GM23338 (cell line): ENCODE measurements at regions not wholly inside any gene's neighbourhood (a gene's known extent, or its start where the extent isn't known, plus 50 kb on each side); places are given as distances from the start of the nearest gene placed in this dataset.

Source experiments
- ATAC-seq: fragments of 200-7000 bp; cut with Tn5 transposase; 3 replicates; pipeline ENCODE4 v1.9.1; 2020
- DNase-seq: peaks from one replicate; pipeline ENCODE4 v3.0.0-alpha.2; 2015; ENCODE audit warnings: low spot score
- H2AFZ ChIP-seq: fragments of 200-600 bp; sonication (generic); 2 replicates; pipeline ENCODE4 v1.8.0; 2016; ENCODE audit warnings: antibody characterized with exemption, mild to moderate bottlenecking, moderate library complexity
- H3F3A ChIP-seq: fragments of 200-600 bp; sonication (generic); replicated peaks from 2 replicates; pipeline ENCODE4 v1.8.0; 2017; ENCODE audit warnings: antibody characterized with exemption, mixed run types, low read depth
- H3K27ac ChIP-seq: fragments of 200-600 bp; sonication (generic); 2 replicates; pipeline ENCODE4 v1.6.1; 2016; ENCODE audit warnings: low read depth
- H3K27me3 ChIP-seq: fragments of 200-600 bp; sonication (generic); 2 replicates; pipeline ENCODE4 v1.8.0; 2016; ENCODE audit warnings: mild to moderate bottlenecking, mixed run types, moderate library complexity; ENCODE audit not compliant: insufficient read depth
- H3K36me3 ChIP-seq: fragments of 200-600 bp; sonication (generic); 2 replicates; pipeline ENCODE4 v1.8.0; 2016; ENCODE audit warnings: mild to moderate bottlenecking; ENCODE audit not compliant: insufficient read depth
- H3K4me1 ChIP-seq: fragments of 200-600 bp; sonication (generic); 2 replicates; pipeline ENCODE4 v1.8.0; 2016; ENCODE audit warnings: mild to moderate bottlenecking, moderate library complexity; ENCODE audit not compliant: insufficient read depth
- H3K4me2 ChIP-seq: fragments of 200-600 bp; sonication (generic); 2 replicates; pipeline ENCODE4 v1.7.1; 2017; ENCODE audit warnings: mixed run types
- H3K4me3 ChIP-seq: fragments of 200-600 bp; sonication (generic); 2 replicates; pipeline ENCODE4 v1.6.1; 2016; ENCODE audit warnings: mixed run types
- H3K79me2 ChIP-seq: fragments of 200-600 bp; sonication (generic); replicated peaks from 2 replicates; pipeline ENCODE4 v1.8.0; 2017; ENCODE audit warnings: mild to moderate bottlenecking; ENCODE audit not compliant: insufficient read depth
- H3K9me2 ChIP-seq: fragments of 200-600 bp; sonication (generic); 2 replicates; pipeline ENCODE4 v1.8.0; 2017; ENCODE audit not compliant: insufficient read depth
- H4K20me1 ChIP-seq: fragments of 200-600 bp; sonication (generic); replicated peaks from 2 replicates; pipeline ENCODE4 v1.8.0; 2017; ENCODE audit warnings: mild to moderate bottlenecking; ENCODE audit not compliant: insufficient read depth
- H3K27ac Mint-ChIP-seq: 2 replicates; pipeline ENCODE4 v1.8.0; 2020; ENCODE audit warnings: inconsistent platforms, mild to moderate bottlenecking, moderate library complexity, mixed read lengths
- H3K27me3 Mint-ChIP-seq: 3 replicates; pipeline ENCODE4 v1.8.0; 2022; ENCODE audit warnings: low read depth, mild to moderate bottlenecking, moderate library complexity, mixed read lengths, inconsistent platforms; ENCODE audit not compliant: insufficient read depth, poor library complexity
- H3K36me3 Mint-ChIP-seq: 3 replicates; pipeline ENCODE4 v1.8.0; 2021; ENCODE audit warnings: low read depth, mild to moderate bottlenecking, inconsistent platforms, moderate library complexity, mixed read lengths
- H3K4me1 Mint-ChIP-seq: 3 replicates; pipeline ENCODE4 v1.8.0; 2020; ENCODE audit warnings: mild to moderate bottlenecking, inconsistent platforms, mixed read lengths
- H3K4me3 Mint-ChIP-seq: 3 replicates; pipeline ENCODE4 v1.8.0; 2021; ENCODE audit warnings: moderate library complexity, mild to moderate bottlenecking, inconsistent platforms, mixed read lengths
- H3K9me3 Mint-ChIP-seq: 3 replicates; pipeline ENCODE4 v1.8.0; 2020; ENCODE audit warnings: moderate library complexity, mild to moderate bottlenecking, inconsistent platforms, mixed read lengths
- CREB1 ChIP-seq: fragments of 250-450 bp; sonication (Bioruptor Pico); IDR thresholded peaks from 2 replicates; pipeline ENCODE4 v1.5.0; 2020; ENCODE audit warnings: low read depth, mild to moderate bottlenecking, moderate library complexity
- EZH2 ChIP-seq: fragments of 200-600 bp; sonication (generic); IDR thresholded peaks from one replicate; pipeline ENCODE4 v1.8.0; 2017; ENCODE audit warnings: antibody characterized with exemption, mild to moderate bottlenecking, low read depth; ENCODE audit not compliant: unreplicated experiment
- EZH2phosphoT487 ChIP-seq: fragments of 200-600 bp; sonication (generic); IDR thresholded peaks from one replicate; pipeline ENCODE4 v1.8.1; 2018; ENCODE audit warnings: antibody characterized with exemption; ENCODE audit not compliant: unreplicated experiment
- ZNF114 ChIP-seq: fragments of 250-450 bp; sonication (Bioruptor Pico); IDR thresholded peaks from 2 replicates; pipeline ENCODE4 v1.5.0; 2020; ENCODE audit warnings: mild to moderate bottlenecking, moderate library complexity
- ZNF331 ChIP-seq: fragments of 250-450 bp; sonication (Bioruptor Pico); IDR thresholded peaks from 2 replicates; pipeline ENCODE4 v1.5.0; 2020; ENCODE audit warnings: low read depth, mild to moderate bottlenecking, moderate library complexity
- TF ChIP-seq, protein P1 (sequence below): fragments of 250-450 bp; sonication (Bioruptor Pico); IDR thresholded peaks from 2 replicates; pipeline ENCODE4 v1.5.0; 2020; ENCODE audit warnings: mild to moderate bottlenecking, moderate library complexity
- TF ChIP-seq, protein P2 (sequence below): IDR thresholded peaks from one replicate; pipeline ENCODE4 v1.6.1; 2018; ENCODE audit warnings: antibody characterized with exemption; ENCODE audit not compliant: unreplicated experiment

DNA sequence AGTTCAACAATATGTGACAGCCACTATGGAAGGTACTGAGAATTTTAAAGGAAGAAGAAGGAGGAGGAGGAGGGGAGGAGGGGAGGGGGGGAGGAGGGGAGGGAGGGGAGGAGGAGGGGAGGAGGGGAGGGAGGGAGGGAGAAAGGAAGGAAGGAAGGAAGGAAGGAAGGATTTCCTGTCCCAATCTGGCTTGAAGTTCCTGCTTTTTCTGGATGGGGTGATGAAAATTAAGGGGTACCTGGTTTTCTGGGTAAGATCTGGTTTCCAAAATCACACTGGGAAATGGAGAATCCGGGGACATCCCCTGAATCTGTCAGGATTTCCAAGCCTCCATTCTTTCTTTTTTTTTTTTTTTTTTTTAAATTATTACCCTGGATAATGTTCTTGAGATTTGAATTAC is 271.8 kb downstream of the MTX2 start (continued):
- TF ChIP-seq, protein P1, sequence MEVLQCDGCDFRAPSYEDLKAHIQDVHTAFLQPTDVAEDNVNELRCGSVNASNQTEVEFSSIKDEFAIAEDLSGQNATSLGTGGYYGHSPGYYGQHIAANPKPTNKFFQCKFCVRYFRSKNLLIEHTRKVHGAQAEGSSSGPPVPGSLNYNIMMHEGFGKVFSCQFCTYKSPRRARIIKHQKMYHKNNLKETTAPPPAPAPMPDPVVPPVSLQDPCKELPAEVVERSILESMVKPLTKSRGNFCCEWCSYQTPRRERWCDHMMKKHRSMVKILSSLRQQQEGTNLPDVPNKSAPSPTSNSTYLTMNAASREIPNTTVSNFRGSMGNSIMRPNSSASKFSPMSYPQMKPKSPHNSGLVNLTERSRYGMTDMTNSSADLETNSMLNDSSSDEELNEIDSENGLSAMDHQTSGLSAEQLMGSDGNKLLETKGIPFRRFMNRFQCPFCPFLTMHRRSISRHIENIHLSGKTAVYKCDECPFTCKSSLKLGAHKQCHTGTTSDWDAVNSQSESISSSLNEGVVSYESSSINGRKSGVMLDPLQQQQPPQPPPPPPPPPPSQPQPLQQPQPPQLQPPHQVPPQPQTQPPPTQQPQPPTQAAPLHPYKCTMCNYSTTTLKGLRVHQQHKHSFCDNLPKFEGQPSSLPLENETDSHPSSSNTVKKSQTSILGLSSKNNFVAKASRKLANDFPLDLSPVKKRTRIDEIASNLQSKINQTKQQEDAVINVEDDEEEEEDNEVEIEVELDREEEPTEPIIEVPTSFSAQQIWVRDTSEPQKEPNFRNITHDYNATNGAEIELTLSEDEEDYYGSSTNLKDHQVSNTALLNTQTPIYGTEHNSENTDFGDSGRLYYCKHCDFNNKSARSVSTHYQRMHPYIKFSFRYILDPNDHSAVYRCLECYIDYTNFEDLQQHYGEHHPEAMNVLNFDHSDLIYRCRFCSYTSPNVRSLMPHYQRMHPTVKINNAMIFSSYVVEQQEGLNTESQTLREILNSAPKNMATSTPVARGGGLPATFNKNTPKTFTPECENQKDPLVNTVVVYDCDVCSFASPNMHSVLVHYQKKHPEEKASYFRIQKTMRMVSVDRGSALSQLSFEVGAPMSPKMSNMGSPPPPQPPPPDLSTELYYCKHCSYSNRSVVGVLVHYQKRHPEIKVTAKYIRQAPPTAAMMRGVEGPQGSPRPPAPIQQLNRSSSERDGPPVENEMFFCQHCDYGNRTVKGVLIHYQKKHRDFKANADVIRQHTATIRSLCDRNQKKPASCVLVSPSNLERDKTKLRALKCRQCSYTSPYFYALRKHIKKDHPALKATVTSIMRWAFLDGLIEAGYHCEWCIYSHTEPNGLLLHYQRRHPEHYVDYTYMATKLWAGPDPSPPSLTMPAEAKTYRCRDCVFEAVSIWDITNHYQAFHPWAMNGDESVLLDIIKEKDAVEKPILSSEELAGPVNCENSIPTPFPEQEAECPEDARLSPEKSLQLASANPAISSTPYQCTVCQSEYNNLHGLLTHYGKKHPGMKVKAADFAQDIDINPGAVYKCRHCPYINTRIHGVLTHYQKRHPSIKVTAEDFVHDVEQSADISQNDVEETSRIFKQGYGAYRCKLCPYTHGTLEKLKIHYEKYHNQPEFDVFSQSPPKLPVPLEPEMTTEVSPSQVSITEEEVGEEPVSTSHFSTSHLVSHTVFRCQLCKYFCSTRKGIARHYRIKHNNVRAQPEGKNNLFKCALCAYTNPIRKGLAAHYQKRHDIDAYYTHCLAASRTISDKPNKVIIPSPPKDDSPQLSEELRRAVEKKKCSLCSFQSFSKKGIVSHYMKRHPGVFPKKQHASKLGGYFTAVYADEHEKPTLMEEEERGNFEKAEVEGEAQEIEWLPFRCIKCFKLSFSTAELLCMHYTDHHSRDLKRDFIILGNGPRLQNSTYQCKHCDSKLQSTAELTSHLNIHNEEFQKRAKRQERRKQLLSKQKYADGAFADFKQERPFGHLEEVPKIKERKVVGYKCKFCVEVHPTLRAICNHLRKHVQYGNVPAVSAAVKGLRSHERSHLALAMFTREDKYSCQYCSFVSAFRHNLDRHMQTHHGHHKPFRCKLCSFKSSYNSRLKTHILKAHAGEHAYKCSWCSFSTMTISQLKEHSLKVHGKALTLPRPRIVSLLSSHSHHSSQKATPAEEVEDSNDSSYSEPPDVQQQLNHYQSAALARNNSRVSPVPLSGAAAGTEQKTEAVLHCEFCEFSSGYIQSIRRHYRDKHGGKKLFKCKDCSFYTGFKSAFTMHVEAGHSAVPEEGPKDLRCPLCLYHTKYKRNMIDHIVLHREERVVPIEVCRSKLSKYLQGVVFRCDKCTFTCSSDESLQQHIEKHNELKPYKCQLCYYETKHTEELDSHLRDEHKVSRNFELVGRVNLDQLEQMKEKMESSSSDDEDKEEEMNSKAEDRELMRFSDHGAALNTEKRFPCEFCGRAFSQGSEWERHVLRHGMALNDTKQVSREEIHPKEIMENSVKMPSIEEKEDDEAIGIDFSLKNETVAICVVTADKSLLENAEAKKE, result no peak
- no peak for TF ChIP-seq ZNF114 (CRISPR knock-in tag)
- no peak for TF ChIP-seq CREB1 (CRISPR knock-in tag)

DNA sequence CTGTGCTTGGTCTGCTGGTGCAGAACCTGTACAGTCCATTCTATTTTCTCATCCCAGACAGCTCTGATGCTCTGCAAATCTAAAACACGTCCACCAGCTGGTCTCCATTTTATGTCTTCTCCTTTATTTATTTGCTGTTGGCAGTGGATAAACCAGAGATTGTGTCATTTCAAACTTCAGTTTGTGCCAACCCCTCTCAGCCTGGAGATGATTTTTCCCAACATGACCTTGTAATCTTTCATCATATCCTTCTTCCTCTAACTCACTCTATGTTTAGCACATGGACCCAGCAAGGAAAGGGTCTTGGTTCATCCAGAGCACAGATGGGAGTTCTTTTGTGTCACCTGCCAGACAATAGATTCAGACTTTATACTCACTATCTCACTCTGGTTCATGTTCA is 273.2 kb downstream of the MTX2 start:
- Histone ChIP-seq H3K27me3 (no peaks in the 10 kb centered on the region), H4K20me1 (no peaks in the 10 kb centered on the region), H3K36me3 (no peaks in the 10 kb centered on the region), H3K9me2 (no peaks in the 10 kb centered on the region), H3K79me2 (no peaks in the 10 kb centered on the region), H3K4me1 (no peaks in the 10 kb centered on the region; the same call in 1 of the 2 replicates), H3K27ac (no peak overlapping the region), H3F3A (no peaks in the 10 kb centered on the region), H2AFZ (no peak overlapping the region), H3K4me2 (no peak overlapping the region), H3K4me3 (no peak overlapping the region)
- Mint-ChIP-seq H3K4me3 (no peak overlapping the region), H3K27me3 (peaks cover 4% of the 10 kb centered on the region), H3K36me3 (no peaks in the 10 kb centered on the region), H3K9me3 (no peaks in the 10 kb centered on the region), H3K27ac (no peak overlapping the region), H3K4me1 (no peaks in the 10 kb centered on the region)
- ATAC-seq, result no peak
- no peak for DNase-seq
- TF ChIP-seq EZH2, result no peak
- no peak for TF ChIP-seq CREB1 (CRISPR knock-in tag)
- no peak for TF ChIP-seq ZNF331
- TF ChIP-seq EZH2phosphoT487, result no peak
- TF ChIP-seq, protein P2, sequence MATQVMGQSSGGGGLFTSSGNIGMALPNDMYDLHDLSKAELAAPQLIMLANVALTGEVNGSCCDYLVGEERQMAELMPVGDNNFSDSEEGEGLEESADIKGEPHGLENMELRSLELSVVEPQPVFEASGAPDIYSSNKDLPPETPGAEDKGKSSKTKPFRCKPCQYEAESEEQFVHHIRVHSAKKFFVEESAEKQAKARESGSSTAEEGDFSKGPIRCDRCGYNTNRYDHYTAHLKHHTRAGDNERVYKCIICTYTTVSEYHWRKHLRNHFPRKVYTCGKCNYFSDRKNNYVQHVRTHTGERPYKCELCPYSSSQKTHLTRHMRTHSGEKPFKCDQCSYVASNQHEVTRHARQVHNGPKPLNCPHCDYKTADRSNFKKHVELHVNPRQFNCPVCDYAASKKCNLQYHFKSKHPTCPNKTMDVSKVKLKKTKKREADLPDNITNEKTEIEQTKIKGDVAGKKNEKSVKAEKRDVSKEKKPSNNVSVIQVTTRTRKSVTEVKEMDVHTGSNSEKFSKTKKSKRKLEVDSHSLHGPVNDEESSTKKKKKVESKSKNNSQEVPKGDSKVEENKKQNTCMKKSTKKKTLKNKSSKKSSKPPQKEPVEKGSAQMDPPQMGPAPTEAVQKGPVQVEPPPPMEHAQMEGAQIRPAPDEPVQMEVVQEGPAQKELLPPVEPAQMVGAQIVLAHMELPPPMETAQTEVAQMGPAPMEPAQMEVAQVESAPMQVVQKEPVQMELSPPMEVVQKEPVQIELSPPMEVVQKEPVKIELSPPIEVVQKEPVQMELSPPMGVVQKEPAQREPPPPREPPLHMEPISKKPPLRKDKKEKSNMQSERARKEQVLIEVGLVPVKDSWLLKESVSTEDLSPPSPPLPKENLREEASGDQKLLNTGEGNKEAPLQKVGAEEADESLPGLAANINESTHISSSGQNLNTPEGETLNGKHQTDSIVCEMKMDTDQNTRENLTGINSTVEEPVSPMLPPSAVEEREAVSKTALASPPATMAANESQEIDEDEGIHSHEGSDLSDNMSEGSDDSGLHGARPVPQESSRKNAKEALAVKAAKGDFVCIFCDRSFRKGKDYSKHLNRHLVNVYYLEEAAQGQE, result no peak
